HEK293 (cell line): ENCODE measurements at regions not wholly inside any gene's neighbourhood (a gene's known extent, or its start where the extent isn't known, plus 50 kb on each side); places are given as distances from the start of the nearest gene placed in this dataset.

Source experiments
- CTCF ChIA-PET: fragments of 350-600 bp; formaldehyde crosslinking; extraction: SDS; loops from one replicate; lab custom pipeline; 2021; ENCODE audit warnings: antibody characterized with exemption; lab: Yijun Ruan, JAX
- POLR2A ChIA-PET: fragments of 300-600 bp; formaldehyde crosslinking; extraction: SDS; loops from one replicate; lab custom pipeline; 2020; ENCODE audit warnings: antibody characterized with exemption, inconsistent platforms; lab: Yijun Ruan, JAX
- H3K27ac ChIP-seq: fragments of 200-500 bp; sonication (Bioruptor generic); 2 replicates; pipeline ENCODE4 v1.5.1; 2014; ENCODE audit warnings: low read depth, low read length, control low read depth, inconsistent platforms; ENCODE audit errors: extremely low read depth
- H3K36me3 ChIP-seq, 2 experiments: fragments of 200-500 bp in 1 of 2; sonication (Bioruptor generic) in 1 of 2; 1 replicate in 1 of 2; 2 replicates in 1 of 2; pipeline ENCODE4 v1.5.1; 2014 to 2017; ENCODE audit warnings: inconsistent platforms in 2 of 2, low read length in 2 of 2; ENCODE audit not compliant: control insufficient read depth in 2 of 2, insufficient read depth in 1 of 2
- H3K4me1 ChIP-seq: fragments of 200-500 bp; sonication (Bioruptor generic); 2 replicates; pipeline ENCODE4 v1.5.1; 2014; ENCODE audit warnings: mild to moderate bottlenecking, low read length, inconsistent platforms; ENCODE audit not compliant: control insufficient read depth, insufficient read depth
- H3K4me3 ChIP-seq: 2 replicates; pipeline ENCODE4 v1.5.1; 2011; ENCODE audit warnings: low read depth, mild to moderate bottlenecking, control low read depth, low read length, moderate library complexity
- H3K9me3 ChIP-seq: fragments of 200-500 bp; sonication (Bioruptor generic); 2 replicates; pipeline ENCODE4 v1.5.1; 2014; ENCODE audit warnings: low read depth, low read length, inconsistent platforms; ENCODE audit not compliant: control insufficient read depth, insufficient read depth
- YY2 ChIP-seq: fragments of 450-650 bp; formaldehyde crosslinking; IDR thresholded peaks from 2 replicates; pipeline ENCODE4 v1.5.1; 2016; ENCODE audit warnings: missing biosample characterization, missing genetic modification characterization
- ZBTB1 ChIP-seq: fragments of 450-650 bp; formaldehyde crosslinking; IDR thresholded peaks from 2 replicates; pipeline ENCODE4 v1.5.1; 2016; ENCODE audit warnings: missing biosample characterization, missing genetic modification characterization
- ZNF146 ChIP-seq: fragments of 450-650 bp; formaldehyde crosslinking; IDR thresholded peaks from 2 replicates; pipeline ENCODE4 v1.5.1; 2016; ENCODE audit warnings: missing biosample characterization, missing genetic modification characterization
- ZNF214 ChIP-seq: fragments of 450-650 bp; formaldehyde crosslinking; IDR thresholded peaks from 2 replicates; pipeline ENCODE4 v1.5.1; 2017; ENCODE audit warnings: missing biosample characterization, mild to moderate bottlenecking, missing genetic modification characterization, borderline replicate concordance
- ZNF266 ChIP-seq: fragments of 450-650 bp; formaldehyde crosslinking; IDR thresholded peaks from 2 replicates; pipeline ENCODE4 v1.5.1; 2016; ENCODE audit warnings: missing biosample characterization, missing genetic modification characterization, low read depth
- ZNF302 ChIP-seq: fragments of 450-650 bp; formaldehyde crosslinking; IDR thresholded peaks from 2 replicates; pipeline ENCODE4 v1.5.1; 2016; ENCODE audit warnings: missing biosample characterization, missing genetic modification characterization, low read depth
- ZNF610 ChIP-seq: fragments of 450-650 bp; formaldehyde crosslinking; IDR thresholded peaks from 2 replicates; pipeline ENCODE4 v1.5.1; 2016; ENCODE audit warnings: missing biosample characterization, missing genetic modification characterization, borderline replicate concordance
- ZNF664 ChIP-seq: fragments of 450-650 bp; formaldehyde crosslinking; IDR thresholded peaks from 2 replicates; pipeline ENCODE4 v1.5.1; 2016; ENCODE audit warnings: missing biosample characterization, missing genetic modification characterization
- ZNF677 ChIP-seq: fragments of 450-650 bp; IDR thresholded peaks from 2 replicates; pipeline ENCODE4 v1.5.0; 2018; ENCODE audit warnings: missing biosample characterization, mild to moderate bottlenecking, missing genetic modification characterization, moderate library complexity
- TF ChIP-seq, protein P1 (sequence below): fragments of 450-650 bp; formaldehyde crosslinking; IDR thresholded peaks from 2 replicates; pipeline ENCODE4 v1.5.1; 2017; ENCODE audit warnings: missing biosample characterization, mild to moderate bottlenecking, missing genetic modification characterization, moderate library complexity
- TF ChIP-seq, protein P2 (sequence below): fragments of 450-650 bp; formaldehyde crosslinking; IDR thresholded peaks from 2 replicates; pipeline ENCODE4 v1.5.1; 2016; ENCODE audit warnings: missing biosample characterization, missing genetic modification characterization
- TF ChIP-seq, protein P3 (sequence below): fragments of 450-650 bp; formaldehyde crosslinking; IDR thresholded peaks from 2 replicates; pipeline ENCODE4 v1.5.1; 2016; ENCODE audit warnings: missing biosample characterization, missing genetic modification characterization, borderline replicate concordance
- TF ChIP-seq, protein P4 (sequence below): fragments of 450-650 bp; formaldehyde crosslinking; IDR thresholded peaks from 2 replicates; pipeline ENCODE4 v1.5.1; 2016; ENCODE audit warnings: missing biosample characterization, missing genetic modification characterization

DNA sequence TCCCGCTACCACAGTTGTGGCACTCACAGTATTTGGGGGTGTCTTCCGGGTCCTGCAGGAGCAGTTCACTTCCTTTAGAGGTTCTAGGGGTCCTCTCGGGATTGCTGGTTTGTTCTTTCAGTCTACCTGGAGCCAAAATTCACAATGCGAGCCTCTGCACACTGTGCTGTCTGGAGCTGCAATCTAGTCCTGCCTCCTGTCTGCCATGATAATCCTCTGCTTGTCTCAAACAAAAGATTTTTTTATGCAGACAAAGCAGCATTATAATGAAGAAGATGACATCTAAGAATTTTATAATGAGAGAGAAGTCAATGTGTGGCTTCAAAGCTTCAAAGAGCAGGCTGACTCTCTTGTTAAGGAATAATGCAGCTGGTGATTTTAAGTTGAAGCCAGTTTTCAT, 975.1 kb upstream of the GYPC start (continued):
- TF ChIP-seq, protein P1, sequence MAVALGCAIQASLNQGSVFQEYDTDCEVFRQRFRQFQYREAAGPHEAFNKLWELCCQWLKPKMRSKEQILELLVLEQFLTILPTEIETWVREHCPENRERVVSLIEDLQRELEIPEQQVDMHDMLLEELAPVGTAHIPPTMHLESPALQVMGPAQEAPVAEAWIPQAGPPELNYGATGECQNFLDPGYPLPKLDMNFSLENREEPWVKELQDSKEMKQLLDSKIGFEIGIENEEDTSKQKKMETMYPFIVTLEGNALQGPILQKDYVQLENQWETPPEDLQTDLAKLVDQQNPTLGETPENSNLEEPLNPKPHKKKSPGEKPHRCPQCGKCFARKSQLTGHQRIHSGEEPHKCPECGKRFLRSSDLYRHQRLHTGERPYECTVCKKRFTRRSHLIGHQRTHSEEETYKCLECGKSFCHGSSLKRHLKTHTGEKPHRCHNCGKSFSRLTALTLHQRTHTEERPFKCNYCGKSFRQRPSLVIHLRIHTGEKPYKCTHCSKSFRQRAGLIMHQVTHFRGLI (tag by site-specific recombination), result no peak
- TF ChIP-seq YY2 (tag by site-specific recombination), result no peak
- TF ChIP-seq, protein P2, sequence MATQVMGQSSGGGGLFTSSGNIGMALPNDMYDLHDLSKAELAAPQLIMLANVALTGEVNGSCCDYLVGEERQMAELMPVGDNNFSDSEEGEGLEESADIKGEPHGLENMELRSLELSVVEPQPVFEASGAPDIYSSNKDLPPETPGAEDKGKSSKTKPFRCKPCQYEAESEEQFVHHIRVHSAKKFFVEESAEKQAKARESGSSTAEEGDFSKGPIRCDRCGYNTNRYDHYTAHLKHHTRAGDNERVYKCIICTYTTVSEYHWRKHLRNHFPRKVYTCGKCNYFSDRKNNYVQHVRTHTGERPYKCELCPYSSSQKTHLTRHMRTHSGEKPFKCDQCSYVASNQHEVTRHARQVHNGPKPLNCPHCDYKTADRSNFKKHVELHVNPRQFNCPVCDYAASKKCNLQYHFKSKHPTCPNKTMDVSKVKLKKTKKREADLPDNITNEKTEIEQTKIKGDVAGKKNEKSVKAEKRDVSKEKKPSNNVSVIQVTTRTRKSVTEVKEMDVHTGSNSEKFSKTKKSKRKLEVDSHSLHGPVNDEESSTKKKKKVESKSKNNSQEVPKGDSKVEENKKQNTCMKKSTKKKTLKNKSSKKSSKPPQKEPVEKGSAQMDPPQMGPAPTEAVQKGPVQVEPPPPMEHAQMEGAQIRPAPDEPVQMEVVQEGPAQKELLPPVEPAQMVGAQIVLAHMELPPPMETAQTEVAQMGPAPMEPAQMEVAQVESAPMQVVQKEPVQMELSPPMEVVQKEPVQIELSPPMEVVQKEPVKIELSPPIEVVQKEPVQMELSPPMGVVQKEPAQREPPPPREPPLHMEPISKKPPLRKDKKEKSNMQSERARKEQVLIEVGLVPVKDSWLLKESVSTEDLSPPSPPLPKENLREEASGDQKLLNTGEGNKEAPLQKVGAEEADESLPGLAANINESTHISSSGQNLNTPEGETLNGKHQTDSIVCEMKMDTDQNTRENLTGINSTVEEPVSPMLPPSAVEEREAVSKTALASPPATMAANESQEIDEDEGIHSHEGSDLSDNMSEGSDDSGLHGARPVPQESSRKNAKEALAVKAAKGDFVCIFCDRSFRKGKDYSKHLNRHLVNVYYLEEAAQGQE (tag by site-specific recombination), result no peak

DNA sequence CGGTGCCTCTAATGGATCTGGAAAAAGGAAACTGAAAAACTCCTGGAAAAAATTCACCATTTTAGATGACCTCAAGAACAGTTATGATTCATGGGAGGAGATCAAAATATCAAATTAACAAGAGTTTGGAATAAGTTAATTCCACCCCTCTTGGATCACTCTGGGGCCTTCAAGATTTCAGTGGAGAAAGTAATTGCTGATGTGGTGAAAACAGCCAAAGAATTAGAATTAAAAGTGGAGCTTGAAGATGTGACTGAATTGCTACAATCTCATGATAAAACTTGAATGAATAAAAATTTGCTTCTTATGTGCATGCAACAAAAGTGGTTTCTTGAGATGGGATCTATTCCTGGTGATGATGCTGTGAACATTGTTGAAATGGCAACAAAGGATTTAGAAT, 974.4 kb upstream of the GYPC start:
- CTCF ChIA-PET, result no interaction called here
- H3K9me3 ChIP-seq, result no peaks in the 10 kb centered on the region
- H3K4me1 ChIP-seq, result no peaks in the 10 kb centered on the region
- POLR2A ChIA-PET, result no interaction called here
- H3K27ac ChIP-seq, result no peak overlapping the region
- H3K4me3 ChIP-seq, result no peak overlapping the region
- TF ChIP-seq ZBTB1 (tag by site-specific recombination), result no peak
- no peak for TF ChIP-seq ZNF610
- TF ChIP-seq, protein P3, sequence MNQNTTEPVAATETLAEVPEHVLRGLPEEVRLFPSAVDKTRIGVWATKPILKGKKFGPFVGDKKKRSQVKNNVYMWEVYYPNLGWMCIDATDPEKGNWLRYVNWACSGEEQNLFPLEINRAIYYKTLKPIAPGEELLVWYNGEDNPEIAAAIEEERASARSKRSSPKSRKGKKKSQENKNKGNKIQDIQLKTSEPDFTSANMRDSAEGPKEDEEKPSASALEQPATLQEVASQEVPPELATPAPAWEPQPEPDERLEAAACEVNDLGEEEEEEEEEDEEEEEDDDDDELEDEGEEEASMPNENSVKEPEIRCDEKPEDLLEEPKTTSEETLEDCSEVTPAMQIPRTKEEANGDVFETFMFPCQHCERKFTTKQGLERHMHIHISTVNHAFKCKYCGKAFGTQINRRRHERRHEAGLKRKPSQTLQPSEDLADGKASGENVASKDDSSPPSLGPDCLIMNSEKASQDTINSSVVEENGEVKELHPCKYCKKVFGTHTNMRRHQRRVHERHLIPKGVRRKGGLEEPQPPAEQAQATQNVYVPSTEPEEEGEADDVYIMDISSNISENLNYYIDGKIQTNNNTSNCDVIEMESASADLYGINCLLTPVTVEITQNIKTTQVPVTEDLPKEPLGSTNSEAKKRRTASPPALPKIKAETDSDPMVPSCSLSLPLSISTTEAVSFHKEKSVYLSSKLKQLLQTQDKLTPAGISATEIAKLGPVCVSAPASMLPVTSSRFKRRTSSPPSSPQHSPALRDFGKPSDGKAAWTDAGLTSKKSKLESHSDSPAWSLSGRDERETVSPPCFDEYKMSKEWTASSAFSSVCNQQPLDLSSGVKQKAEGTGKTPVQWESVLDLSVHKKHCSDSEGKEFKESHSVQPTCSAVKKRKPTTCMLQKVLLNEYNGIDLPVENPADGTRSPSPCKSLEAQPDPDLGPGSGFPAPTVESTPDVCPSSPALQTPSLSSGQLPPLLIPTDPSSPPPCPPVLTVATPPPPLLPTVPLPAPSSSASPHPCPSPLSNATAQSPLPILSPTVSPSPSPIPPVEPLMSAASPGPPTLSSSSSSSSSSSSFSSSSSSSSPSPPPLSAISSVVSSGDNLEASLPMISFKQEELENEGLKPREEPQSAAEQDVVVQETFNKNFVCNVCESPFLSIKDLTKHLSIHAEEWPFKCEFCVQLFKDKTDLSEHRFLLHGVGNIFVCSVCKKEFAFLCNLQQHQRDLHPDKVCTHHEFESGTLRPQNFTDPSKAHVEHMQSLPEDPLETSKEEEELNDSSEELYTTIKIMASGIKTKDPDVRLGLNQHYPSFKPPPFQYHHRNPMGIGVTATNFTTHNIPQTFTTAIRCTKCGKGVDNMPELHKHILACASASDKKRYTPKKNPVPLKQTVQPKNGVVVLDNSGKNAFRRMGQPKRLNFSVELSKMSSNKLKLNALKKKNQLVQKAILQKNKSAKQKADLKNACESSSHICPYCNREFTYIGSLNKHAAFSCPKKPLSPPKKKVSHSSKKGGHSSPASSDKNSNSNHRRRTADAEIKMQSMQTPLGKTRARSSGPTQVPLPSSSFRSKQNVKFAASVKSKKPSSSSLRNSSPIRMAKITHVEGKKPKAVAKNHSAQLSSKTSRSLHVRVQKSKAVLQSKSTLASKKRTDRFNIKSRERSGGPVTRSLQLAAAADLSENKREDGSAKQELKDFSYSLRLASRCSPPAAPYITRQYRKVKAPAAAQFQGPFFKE, result no peak
- TF ChIP-seq ZNF664 (tag by site-specific recombination), result no peak
- H3K36me3 ChIP-seq, result no peaks in the 10 kb centered on the region

DNA sequence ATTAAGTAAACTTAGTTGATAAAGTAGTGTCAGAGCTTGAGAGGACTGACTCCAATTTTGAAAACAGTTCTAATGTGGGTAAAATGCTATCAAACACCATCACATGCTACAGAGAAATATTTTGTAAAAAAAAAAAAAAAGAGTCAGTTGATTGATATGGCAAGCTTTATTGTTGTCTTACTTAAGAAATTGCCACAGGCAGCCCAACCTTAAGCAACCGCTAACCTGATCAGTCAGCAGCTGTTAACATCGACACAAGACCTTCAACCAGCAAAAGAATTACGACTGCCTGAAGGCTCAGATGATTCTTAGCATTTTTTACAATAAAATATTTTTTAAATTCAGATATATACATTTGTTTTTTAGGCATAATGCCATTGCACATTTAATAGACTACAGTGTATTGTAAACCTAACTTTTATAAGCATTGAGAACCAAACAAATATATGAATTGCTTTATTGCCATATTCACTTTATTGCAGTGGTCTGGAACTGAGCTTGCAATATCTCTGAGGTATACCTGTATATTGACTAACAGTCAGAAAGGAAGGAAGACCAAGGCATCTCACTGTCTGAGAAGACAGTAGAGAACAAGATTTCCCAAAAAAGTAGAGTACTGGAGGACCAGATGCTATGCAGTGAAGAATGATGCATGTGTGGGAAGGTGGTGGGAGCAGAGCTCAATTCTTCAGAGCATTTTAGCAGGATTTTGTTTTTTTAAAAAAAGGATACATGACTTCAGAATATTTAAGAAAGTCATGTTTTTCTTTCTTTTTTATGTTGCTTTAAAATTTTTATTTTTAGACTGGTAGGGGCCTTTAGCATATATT, 973.8 kb upstream of the GYPC start:
- Histone ChIP-seq H3K9me3 (no peaks in the 10 kb centered on the region), H3K4me1 (no peaks in the 10 kb centered on the region), H3K36me3 (no peaks in the 10 kb centered on the region), H3K4me3 (no peak overlapping the region), H3K27ac (no peak overlapping the region)
- ChIA-PET POLR2A (no interaction called here), CTCF (no interaction called here)
- TF ChIP-seq ZNF214 (tag by site-specific recombination) (no peak), ZNF677 (no peak), ZNF266 (tag by site-specific recombination) (no peak), ZNF146 (no peak), ZNF664 (tag by site-specific recombination) (no peak), ZNF302 (tag by site-specific recombination) (no peak)
- TF ChIP-seq, protein P4, sequence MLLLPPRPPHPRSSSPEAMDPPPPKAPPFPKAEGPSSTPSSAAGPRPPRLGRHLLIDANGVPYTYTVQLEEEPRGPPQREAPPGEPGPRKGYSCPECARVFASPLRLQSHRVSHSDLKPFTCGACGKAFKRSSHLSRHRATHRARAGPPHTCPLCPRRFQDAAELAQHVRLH (tag by site-specific recombination), result no peak
